ENCODE measurements at regions not wholly inside any gene's neighbourhood (a gene's known extent, or its start where the extent isn't known, plus 50 kb on each side); places are given as distances from the start of the nearest gene placed in this dataset.

DNA sequence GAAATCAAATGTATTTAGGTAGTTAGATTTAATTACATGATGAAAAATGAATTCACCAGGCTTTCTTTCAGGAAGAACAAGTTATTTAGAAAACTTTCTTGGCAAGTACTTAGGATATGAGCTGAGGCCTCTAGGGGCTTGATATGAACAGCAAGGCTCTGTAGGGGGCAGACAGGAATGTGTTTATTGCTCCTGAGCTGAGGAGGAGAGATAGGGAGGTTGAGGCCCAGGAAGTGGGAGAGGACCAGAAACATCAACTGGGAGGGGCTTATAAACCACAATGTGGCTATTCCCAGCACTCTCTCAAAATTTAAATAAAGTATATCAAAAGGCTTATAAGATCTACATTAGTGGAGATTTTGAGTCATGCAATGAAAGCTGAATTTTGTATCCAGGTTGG, 154.0 kb upstream of the MAF start:
- no peak overlapping the region for H3K4me3 ChIP-seq
- no peak for DNase-seq
- H3K27ac ChIP-seq = no peak overlapping the region
- H3K27me3 ChIP-seq = no peaks in the 10 kb centered on the region
- H3K36me3 ChIP-seq = no peaks in the 10 kb centered on the region
- no peaks in the 10 kb centered on the region for H3K9me3 ChIP-seq
- no peak for TF ChIP-seq POLR2A (IDR thresholded peaks at IDR 0.05)
- TF ChIP-seq, protein P1, sequence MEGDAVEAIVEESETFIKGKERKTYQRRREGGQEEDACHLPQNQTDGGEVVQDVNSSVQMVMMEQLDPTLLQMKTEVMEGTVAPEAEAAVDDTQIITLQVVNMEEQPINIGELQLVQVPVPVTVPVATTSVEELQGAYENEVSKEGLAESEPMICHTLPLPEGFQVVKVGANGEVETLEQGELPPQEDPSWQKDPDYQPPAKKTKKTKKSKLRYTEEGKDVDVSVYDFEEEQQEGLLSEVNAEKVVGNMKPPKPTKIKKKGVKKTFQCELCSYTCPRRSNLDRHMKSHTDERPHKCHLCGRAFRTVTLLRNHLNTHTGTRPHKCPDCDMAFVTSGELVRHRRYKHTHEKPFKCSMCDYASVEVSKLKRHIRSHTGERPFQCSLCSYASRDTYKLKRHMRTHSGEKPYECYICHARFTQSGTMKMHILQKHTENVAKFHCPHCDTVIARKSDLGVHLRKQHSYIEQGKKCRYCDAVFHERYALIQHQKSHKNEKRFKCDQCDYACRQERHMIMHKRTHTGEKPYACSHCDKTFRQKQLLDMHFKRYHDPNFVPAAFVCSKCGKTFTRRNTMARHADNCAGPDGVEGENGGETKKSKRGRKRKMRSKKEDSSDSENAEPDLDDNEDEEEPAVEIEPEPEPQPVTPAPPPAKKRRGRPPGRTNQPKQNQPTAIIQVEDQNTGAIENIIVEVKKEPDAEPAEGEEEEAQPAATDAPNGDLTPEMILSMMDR (IDR thresholded peaks at IDR 0.05) = no peak
- peaks cover 0 to 9% (median 1%) of the 10 kb centered on the region in 4 donors for H3K4me1 ChIP-seq

DNA sequence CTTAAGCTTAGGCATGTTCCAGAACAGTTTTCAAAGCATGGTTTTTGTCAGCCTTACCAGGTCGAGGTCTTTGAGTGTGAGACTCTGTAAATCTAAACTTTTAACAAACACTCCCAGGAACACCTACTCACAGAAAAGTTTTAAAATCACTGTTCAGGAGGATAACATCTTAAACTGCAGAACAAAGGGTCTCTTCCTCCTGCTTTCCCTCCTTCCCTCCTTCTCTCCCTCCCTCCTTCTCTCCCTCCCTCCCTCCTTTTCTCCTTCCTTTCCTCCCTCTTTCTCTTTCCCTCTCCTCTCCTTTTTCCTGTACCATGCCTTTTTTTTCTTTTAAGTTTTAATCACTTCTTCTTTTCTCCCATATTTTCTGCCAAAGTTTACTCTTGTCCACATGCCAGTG, 153.5 kb upstream of the MAF start:
- Histone ChIP-seq H3K9me3 (no peaks in the 10 kb centered on the region), H3K27ac (no peak overlapping the region)
- TF ChIP-seq, protein P1 (IDR thresholded peaks at IDR 0.05) = no peak
- TF ChIP-seq POLR2A (IDR thresholded peaks at IDR 0.05) = no peak

GRCh38 chr16:79753286-79753685, 152.7 kb upstream of the MAF start:
- no peak for DNase-seq
- no peak for TF ChIP-seq POLR2A (IDR thresholded peaks at IDR 0.05)
- TF ChIP-seq, protein P1 (IDR thresholded peaks at IDR 0.05) = no peak
- Histone ChIP-seq H3K9me3 (no peaks in the 10 kb centered on the region), H3K4me3 (no peak overlapping the region), H3K27ac (peak overlapping the region in 1 of 4 donors; percentile 43), H3K4me1 (peaks cover 0 to 9% (median 1%) of the 10 kb centered on the region in 4 donors), H3K27me3 (no peaks in the 10 kb centered on the region), H3K36me3 (no peaks in the 10 kb centered on the region)

More for the DNA sequence above, 153.5 kb upstream of the MAF start:
- Histone ChIP-seq H3K36me3 (no peaks in the 10 kb centered on the region), H3K4me1 (peaks cover 0 to 9% (median 1%) of the 10 kb centered on the region in 4 donors), H3K27me3 (no peaks in the 10 kb centered on the region), H3K4me3 (no peak overlapping the region)
- DNase-seq = no peak

DNA sequence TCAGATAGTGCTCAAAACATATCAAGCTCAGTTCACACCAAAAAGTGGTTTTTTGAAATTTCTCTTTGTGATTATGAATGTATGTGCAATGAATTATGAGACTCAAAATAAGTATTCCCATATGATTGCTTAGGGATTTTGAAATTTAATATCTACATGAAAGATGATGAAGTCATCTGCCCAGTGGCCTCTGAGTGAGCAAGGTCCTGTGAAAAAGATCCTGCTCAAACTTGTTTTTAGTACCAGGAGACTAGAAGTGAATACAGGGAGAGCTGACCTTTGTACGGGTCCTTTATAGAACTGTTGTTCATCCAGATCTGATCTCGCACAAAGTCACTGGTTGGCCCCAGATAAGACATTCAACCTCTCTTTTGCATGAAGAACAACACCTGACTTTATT, 151.9 kb upstream of the MAF start:
- H3K4me1 ChIP-seq = peaks cover 0 to 9% (median 1%) of the 10 kb centered on the region in 4 donors
- DNase-seq = peak in 1 of 3 donors; percentile 54
- no peaks in the 10 kb centered on the region for H3K36me3 ChIP-seq
- H3K27me3 ChIP-seq = no peaks in the 10 kb centered on the region
- H3K27ac ChIP-seq = peak overlapping the region in 2 of 4 donors; percentile 43 to 61
- no peak overlapping the region for H3K4me3 ChIP-seq
- no peak for TF ChIP-seq POLR2A (IDR thresholded peaks at IDR 0.05)
- TF ChIP-seq, protein P1 (IDR thresholded peaks at IDR 0.05) = no peak
- H3K9me3 ChIP-seq = no peaks in the 10 kb centered on the region

GRCh38 chr16:79751471-79752184, 151.1 kb upstream of the MAF start:
- Histone ChIP-seq H3K4me3 (no peak overlapping the region), H3K9me3 (no peaks in the 10 kb centered on the region), H3K4me1 (peaks cover 0 to 9% (median 1%) of the 10 kb centered on the region in 4 donors), H3K36me3 (no peaks in the 10 kb centered on the region), H3K27ac (peak overlapping the region in 1 of 4 donors; percentile 61), H3K27me3 (no peaks in the 10 kb centered on the region)
- no peak for TF ChIP-seq POLR2A (IDR thresholded peaks at IDR 0.05)
- TF ChIP-seq, protein P1 (IDR thresholded peaks at IDR 0.05) = no peak
- peak in 1 of 3 donors; percentile 52 for DNase-seq

Data from Peyer's patch (tissue), 4 donors.